Fibroblast of the conjunctiva (primary cell): ENCODE measurements at regions not wholly inside any gene's neighbourhood (a gene's known extent, or its start where the extent isn't known, plus 50 kb on each side); places are given as distances from the start of the nearest gene placed in this dataset.

ENCODE experiments used
- DNase-seq: peaks from one replicate; pipeline ENCODE4 v3.0.0-alpha.2; 2010; ENCODE audit warnings: low read depth

DNA sequence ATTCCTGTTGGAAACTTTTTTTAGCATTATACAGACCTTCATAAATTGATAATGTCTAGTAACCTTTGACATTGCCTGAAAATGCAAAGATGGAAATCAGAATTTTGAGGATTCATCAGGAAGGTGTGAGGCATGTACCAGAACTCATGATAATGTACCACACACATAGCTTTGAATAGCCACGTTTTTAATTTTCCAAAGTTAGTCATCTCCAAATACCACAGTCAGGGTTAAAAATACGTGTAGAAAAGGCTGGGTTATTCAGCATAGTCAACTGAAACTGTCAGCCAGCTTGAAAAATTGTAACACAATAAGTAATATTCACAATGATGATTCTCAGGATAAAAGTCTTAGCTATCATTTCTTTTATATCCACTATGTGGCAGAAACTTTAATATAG lies 102.0 kb upstream of the THRB start:
- DNase-seq: no peak

DNA sequence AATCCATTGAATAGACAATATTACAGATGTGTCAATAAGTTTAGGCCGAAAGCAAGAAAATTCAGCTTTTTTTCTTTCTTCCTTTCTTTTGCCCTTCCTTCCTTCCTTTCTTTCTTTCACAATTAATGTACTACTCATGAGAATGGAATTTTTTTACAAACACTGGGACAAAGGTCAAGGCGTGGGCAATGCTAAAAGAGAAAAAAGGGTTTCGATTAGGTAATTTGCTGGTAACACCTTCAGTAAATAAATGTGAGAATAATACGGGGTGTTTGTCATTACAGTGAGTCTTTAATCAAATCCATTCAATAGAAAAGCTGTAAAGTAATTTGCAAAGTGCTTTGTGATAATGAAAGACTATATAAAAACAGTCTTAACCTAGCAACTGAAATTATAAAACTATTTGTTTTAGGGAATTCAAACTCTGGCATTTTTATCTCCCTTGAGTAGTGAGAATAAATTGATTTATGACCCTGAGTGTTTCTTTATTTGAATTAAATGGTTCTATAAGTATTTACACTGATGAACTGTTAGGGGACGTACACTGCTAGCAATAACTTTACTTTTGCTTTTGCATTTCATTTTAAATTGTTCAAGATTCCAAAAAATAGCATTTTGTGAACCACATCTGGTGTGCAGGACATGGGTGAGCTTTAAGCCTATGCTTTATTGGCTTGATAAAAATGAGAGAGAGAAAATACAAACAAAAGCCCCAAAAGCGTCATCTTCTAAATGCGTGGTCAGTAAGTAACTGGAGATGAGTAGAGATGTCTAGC lies 104.2 kb upstream of the THRB start:
- DNase-seq: no peak

DNA sequence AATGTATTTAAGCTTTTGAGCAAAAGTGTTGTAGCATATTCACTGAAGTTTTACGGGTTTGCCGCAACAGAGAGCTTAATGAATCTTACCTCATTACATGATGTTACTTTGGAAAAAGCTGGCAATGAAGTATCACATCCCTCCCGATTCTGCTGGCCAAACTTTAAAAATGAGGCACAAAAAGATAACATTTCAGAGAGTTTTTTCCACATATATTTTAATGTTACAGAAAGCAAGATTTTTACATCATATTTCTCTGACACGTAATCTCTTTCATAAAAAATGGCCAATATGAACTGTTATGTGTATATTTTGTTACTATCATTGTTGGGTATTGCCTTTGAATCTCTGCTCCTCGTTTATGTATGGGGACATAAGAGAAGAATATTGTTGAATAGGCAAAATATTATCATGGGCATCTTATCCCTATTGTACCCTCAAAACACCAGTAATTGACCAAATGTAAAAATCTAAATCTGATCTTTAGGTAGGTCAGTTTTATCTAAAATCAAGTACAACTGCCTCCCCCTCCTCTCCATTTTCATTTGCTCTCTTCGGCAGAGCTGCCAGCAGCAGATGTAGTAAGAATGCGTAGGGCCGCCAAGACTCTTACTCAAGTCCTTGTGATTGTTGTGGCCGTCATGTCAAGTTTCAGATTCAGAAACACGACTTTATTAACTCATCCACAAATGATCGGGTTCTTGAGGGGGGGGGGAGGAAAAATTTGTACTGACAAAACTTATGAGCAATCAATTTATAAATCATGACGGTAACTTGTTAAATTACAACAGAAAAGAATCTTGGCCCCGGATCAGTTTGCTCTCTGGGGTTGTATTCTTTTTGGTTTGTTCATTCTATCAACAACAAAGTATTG lies 106.7 kb upstream of the THRB start:
- DNase-seq: no peak

DNA sequence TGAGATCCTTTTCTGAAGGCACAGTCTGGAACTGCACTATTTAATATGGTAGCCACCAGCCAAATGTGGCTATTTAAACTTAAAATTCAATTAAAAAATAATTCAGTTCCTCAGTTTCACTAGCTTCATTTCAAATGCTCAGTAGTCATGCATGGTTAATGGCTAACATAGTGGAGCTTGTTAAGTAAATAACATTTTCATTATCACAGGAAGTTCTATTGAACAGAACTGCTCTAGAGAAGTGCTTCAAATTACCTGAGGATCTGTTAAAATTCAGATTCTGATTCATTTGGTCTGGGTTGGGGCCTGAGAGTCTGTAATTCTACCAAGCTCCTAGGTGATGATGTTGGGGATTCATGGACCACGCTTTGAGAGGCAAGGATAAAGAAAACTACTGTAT lies 109.6 kb upstream of the THRB start:
- no peak for DNase-seq

DNA sequence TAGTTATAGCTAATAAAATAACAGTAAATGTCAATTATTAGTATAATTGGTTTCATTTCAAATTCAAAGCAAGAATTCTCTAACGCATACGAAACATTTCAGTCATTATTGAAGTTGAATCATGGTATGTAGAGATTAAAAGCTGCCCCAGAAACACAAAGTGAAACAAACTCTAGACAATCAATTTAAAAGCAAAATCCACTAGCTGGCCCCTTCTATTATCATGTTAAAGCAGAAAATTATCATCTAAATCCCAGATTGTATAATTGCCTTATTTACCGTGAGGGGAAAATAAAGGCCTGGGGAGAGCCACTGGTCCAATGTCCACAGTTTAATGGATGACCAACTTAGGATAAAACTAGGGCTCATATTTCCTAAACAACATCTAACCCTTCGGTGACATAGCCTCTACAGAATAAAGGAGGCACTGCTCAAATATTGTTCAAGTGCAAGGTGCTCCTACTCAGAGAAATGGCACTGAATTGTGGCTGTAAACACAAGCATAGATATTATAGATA lies 110.9 kb upstream of the THRB start:
- no peak for DNase-seq

DNA sequence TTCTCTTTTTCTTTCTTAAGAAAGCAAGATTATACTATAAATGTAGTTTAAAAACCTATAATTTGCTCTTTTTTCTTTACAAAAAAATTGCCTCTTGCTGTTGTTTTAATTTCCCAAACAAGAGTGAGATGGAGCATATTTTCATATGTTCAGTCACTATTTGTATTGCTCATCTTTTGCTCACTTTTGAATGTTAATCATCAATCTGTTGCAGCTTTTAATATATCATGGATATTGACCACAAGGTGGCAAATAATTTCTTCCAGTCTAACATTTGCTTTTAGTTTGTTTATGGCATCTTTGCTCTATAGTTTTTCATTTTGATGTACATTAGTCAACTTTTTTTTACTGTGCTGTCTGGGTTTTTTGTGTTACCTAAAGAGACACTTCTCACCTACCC lies 112.6 kb upstream of the THRB start:
- DNase-seq: no peak

DNA sequence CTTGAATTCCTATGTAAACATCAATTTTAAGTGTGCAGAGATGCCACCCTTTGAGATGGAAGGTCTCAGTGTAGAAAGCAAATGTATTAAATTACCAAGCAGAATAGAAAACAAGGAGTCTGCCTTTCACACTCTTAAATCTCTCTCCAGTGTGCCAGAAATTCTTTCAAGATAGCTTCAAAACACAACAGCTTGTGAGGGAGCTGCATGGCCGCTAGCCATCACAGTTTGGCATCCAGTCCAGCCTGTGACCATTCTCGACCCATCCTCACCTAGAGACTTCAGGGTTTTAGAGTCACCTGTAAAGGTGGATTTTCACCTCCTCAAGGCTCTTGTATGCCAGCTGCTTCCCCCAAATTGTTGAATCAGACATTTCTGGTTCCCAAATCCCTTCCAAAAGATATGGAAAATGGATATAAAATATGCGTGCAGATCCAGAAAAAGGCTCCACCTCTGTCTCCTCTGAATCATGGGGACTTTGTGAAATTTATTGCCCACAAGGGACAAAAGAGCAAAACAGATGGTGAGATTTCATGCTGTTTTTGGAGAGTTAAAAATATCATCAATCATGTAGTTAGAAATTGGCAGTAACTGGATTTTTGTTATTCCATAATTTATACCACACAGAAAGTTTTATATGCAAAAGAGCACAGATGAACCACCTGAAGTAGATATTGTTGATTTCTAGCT lies 114.2 kb upstream of the THRB start:
- no peak for DNase-seq

DNA sequence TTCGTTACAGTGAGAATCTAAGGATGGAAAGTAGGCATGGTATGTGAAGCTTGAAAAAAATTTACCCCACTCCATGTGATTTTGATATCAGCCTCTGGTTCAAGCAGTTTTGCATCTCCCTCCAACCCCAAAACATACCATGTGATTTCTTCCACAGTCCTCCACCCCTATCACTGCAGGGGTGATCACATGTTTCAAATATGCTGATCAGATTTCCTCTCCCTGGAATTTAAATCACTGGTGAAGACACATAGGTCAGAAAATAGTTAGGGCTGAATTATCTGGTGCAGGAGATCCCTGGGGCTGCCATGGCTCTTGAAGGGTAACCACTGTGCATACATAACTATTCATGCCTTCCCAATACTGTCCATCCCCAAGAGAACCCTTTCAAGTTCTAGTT lies 119.7 kb upstream of the THRB start:
- DNase-seq: no peak

DNA sequence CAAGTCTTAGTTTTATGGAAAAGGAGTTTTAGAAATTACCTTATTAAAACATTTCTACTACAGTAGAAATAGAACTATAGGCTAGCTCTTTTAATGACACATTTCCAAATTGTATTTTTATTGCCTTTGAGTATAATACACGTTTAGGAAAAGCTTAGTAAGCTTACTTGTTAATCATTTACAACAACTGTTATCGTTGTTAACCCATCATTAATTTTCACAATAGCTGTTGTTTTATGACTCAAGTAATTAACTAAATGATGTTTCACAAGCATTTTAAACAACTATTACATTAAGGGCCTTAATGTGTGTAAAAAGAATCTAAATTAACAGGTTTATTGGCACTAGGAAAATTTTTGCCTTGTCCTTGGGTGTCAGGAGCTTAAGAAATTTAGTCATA lies 120.5 kb upstream of the THRB start:
- DNase-seq: no peak

DNA sequence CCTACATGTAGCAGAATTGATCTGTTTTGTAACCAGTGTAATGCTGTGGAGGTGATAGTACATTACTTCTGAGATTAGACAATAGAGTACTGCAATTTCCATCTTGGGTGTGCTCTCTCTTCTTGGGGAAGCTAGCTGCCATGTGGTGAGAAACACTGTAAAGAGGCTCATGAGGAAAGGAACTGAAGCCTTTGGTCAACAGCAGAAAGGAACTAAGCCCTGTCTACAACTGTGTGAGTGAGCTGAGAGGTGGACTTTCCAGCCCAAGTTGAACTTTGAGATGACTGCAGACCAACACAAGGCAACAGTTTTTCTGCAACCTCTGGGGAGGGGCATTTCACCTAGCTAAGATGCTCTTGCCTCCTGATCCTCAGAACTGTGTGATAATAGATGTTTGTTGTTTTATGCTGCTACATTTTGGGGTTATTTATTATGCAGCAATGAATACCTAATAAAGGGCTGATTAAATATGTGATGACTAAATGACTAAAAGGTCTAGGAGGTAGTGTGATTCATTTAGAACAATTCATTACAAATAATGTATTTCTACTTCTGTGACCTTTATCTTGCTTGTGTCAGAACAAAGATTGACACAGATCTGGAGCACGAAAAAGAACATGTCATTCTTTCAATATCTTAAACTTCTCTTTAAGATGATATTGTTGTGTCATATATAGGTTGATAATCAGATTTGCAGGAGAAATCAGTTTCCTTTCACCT lies 121.6 kb upstream of the THRB start:
- DNase-seq: no peak

DNA sequence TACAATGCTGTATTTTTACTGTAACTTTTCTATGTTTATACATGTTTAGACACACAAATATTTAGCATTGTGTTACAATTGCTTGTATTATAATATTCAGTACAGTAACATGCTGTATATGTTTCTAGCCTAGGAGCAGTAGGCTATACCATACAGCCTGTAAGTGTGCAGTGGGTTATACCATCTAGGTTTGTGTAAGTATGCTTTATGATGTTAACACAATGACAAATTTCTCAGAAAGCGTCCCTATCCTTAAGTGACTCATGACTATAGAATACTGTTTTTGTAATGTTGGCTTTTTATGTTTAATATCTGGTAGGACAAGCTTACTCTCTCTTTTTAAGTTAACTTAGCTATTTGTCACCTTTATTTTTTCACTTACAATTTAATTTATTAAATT lies 127.5 kb upstream of the THRB start:
- DNase-seq: no peak

DNA sequence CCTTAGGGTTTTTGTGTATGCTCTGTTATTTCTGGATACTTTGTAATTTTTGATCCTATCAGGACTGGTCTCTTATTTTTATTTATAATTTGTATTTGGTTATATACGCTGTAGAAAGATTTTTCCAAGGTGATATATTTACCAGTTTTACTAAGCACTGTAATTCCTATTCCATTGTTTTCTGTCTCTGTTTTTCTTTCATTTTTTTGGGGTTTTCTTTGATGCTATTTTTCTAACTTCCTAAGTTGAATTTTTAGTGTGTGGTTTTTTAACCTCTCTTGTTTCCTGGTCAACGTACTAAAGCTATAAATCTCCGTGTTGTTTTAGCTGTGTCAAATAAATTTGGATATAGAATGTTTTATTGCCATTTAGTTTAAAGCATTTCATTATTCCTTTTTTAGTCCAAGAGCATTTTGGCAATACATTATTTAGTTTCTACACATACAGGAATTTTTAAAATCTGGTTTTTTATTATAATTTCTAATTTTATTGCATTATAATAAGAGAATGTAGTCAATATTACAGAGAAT lies 128.1 kb upstream of the THRB start:
- DNase-seq: no peak

DNA sequence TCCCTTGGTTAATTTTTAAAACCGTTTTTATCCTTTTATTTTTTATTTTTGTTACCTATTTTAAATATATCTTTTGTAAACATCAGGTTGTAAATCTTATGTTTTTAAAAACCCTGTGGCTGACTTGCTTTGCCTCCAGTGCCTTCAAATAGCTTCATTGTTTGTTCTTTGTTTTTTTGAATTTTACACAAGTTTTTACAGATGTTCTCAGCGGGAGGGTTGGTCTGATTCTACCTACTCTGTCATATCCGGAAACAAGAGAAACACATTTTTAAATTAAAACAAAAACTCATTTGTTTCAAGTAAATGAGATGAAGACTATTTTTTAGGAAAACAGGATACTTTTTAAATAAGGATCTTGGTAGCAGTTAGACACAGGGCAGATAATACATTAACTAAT lies 129.0 kb upstream of the THRB start:
- DNase-seq: no peak

DNA sequence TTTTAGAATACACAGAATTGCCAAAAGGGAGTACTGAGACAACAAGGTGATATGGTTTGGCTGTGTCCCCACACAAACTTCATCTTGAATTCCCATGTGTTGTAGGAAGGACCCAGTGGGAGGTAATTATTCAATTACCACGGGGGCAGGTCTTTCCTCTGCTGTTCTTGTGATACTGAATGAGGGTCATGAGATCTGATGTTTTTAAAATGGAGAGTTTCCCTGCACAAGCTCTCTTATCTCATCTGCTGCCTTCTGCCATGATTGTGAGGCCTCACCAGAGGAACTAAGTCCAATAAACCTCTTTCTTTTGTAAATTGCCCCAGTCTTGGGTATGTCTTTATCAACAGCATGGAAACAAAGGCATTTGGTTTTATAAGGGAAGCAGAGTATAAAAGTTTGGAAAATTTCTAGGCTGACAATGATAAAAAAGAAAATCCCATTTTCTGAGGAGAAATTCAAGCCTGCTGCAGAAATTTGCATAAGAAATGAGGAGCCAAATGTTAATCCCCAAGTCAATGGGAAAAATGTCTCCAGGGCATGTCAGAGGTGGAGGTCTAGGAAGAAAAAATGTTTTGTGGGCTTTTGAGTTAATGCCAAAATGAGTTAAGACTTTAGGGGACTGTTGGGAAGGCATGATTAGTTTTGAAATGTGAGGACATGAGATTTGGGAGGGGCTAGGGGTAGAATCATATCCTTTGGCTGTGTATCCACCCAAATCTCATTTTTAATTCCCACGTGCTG lies 130.5 kb upstream of the THRB start:
- DNase-seq: no peak

DNA sequence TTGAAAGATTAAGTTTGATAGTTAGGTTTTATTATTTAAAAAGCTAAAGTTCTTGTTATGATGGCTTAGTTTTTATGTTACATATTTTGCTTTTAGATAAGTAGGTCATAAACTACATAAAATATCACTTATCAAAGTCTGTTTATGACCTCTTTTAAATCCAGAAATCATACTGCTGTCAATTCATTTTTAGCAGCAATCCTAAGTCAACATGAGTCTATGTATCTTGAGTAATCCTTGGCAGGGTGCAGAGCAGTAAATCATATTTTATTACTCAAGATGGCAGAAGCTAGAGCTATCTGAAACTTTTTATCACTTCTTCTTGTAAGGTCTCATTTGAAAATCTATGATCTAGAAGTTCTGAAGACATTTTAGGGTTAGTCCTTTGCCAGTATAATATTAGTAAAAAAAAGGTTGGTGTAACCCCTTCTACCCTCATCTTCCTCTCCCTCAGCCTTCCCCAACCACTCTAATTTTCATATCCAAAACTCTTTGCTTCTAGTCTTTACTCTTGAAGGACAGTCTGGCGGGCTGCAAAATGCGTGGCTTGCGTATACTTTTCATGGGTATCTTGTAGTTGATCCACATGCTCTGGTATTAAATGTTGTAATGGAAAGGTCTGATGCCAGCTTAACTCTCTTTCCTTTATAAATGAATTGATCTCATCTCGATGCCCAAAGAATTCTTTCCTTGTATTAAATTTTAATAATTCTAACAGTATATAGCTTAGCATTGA lies 134.0 kb upstream of the THRB start:
- no peak for DNase-seq

DNA sequence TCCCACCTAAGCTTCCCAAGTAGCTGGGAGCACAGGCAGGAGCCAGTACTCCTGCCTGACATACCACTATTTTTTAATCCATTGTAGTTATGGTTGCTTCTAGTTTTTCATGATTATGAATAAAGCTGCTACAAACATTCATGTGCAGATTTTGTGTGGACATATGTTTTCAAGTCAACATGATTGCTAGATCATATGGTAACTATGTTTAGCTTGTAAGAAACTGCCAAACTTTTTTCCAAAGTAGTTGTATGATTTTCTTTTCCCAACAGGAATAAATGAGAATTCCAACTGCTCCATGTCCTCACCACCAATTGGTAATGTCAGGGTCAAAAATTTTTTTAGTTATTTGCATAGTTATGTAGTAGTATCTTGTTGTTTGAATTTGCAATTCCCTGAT lies 136.8 kb upstream of the THRB start:
- DNase-seq: no peak

DNA sequence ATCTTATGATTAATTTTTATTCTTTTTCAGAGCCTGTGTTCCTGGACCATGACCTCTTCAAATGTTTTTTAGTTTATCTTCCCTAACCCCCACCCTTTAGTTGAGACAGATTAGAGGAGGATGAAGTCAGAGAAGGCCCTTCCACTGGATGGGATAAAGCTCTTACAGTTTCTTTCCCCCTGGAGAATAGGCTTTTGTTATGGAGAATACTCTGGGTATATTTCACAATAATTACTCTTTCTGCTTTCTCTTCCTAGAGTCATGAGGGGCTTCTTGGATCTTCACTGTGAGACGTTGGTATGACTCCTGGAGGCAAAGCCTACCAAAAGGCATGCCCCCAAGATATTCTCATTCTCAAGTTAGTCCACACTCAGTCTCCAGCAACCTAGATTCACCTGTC lies 144.4 kb upstream of the THRB start:
- no peak for DNase-seq

DNA sequence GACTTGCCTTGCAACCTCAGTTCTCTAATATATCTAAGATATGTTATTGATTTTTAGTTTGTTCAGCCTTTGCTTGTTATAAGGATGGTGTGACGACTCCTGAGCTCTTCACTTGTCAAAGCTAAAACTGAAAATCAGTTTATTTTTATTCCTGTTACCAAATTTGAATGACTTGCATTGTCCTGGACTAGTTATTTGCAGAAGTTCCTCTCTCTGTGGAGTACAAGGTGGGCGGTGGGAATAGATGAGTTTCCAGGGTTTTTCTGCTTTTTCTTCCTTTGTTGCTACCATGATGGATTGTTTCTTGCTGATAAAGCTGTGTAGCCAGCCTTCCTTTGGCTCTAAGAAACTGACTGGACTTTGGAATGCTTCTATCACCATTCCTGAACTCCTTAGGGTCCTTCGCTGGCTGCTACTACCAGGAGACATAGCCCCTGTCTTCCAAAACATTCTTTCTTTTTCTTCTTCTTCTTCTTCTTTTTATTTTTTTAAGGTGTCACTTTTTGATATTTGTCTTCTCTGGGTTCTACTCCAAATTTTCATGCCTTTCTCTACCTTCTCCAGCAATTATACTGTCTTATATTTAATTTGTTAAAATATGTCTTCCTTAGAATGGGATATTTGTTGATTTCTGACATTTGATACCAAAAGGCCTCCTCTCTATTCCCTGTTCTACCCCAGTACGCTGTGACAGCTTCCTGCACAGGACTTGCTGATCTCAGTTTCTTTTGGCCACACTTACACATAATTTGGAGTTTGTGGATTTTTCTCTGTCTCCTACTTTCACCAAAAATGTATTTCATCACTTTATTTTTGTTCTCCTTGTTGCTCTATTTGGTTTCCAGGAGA lies 145.1 kb upstream of the THRB start:
- DNase-seq: no peak

DNA sequence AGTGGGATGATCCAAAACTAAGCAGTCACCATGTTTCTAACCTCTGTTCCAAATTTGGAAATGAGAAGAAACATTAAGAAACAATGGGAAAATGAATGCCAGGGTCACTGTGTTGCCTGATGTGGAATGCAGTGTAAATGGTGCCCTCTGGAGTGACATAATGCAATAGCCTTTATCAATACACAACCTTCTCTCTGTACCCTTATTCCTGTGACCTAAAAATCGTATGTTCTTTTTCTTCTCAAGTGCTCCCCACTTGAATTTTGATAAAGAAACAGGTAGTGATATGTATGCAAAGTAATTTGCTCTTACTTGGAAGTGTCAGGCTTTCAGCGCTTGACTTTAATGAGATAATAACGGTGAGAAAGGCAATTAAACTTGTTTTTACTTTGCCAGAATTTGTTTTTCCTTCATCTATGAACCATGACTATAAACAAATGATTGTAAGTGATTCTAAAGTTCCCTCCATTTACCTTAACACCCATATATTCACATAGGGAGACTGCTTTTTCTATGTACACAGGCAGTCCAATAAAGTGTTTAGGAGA lies 145.8 kb upstream of the THRB start:
- DNase-seq: peak; percentile 45
